ENCODE measurements at regions not wholly inside any gene's neighbourhood (a gene's known extent, or its start where the extent isn't known, plus 50 kb on each side); places are given as distances from the start of the nearest gene placed in this dataset.

- TF ChIP-seq CTCF (IDR thresholded peaks at IDR 0.05; ENCODE audit: low read depth, low read length, missing input control) (no peak), REST (IDR thresholded peaks at IDR 0.05) (no peak), TAF1 (conservative IDR thresholded peaks at IDR 0.05) (no peak), HNF4A (conservative IDR thresholded peaks at IDR 0.05) (no peak), GABPA (IDR thresholded peaks at IDR 0.05 in 1 of 2, conservative IDR thresholded peaks at IDR 0.05 in 1 of 2) (no peak), MAX (IDR thresholded peaks at IDR 0.05) (no peak)
Measured at GRCh38 chr2:177002983-177003382, 209.6 kb upstream of the HNRNPA3 start.
